ENCODE measurements at regions not wholly inside any gene's neighbourhood (a gene's known extent, or its start where the extent isn't known, plus 50 kb on each side); places are given as distances from the start of the nearest gene placed in this dataset.

GRCh38 chr12:128163086-128163485, 103.9 kb upstream of the TMEM132C start:
- no peak for TF ChIP-seq CTCF (IDR thresholded peaks at IDR 0.05)
- no peak for TF ChIP-seq POLR2A (IDR thresholded peaks at IDR 0.05)
- no peak for TF ChIP-seq POLR2AphosphoS5 (IDR thresholded peaks at IDR 0.05)

Data from prostate gland (tissue), 2 donors.